ENCODE measurements at regions not wholly inside any gene's neighbourhood (a gene's known extent, or its start where the extent isn't known, plus 50 kb on each side); places are given as distances from the start of the nearest gene placed in this dataset.

- TF ChIP-seq, protein P1, sequence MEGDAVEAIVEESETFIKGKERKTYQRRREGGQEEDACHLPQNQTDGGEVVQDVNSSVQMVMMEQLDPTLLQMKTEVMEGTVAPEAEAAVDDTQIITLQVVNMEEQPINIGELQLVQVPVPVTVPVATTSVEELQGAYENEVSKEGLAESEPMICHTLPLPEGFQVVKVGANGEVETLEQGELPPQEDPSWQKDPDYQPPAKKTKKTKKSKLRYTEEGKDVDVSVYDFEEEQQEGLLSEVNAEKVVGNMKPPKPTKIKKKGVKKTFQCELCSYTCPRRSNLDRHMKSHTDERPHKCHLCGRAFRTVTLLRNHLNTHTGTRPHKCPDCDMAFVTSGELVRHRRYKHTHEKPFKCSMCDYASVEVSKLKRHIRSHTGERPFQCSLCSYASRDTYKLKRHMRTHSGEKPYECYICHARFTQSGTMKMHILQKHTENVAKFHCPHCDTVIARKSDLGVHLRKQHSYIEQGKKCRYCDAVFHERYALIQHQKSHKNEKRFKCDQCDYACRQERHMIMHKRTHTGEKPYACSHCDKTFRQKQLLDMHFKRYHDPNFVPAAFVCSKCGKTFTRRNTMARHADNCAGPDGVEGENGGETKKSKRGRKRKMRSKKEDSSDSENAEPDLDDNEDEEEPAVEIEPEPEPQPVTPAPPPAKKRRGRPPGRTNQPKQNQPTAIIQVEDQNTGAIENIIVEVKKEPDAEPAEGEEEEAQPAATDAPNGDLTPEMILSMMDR (IDR thresholded peaks at IDR 0.05): no peak
- no peaks in the 10 kb centered on the region for H3K36me3 ChIP-seq
- no peaks in the 10 kb centered on the region for H3K27me3 ChIP-seq
- intact Hi-C loops (cut with DNase I): no loop called here
- FAIRE-seq: no peak
- no peaks in the 10 kb centered on the region for H3K4me1 ChIP-seq
- ATAC-seq: no peak
- no peaks in the 10 kb centered on the region for H3K9me3 ChIP-seq
- H3K4me3 ChIP-seq: no peak overlapping the region
- WGBS, 2 donors: 35 to 62% methylated on average over 6 of the region's 6 CpGs
- H3K27ac ChIP-seq: no peak overlapping the region
- no peak for DNase-seq
These were observed 81.6 kb upstream of the PITX1 start for GRCh38 chr5:135115591-135115990.

GRCh38 chr5:135114759-135115158, 80.7 kb upstream of the PITX1 start:
- FAIRE-seq (no peak), ATAC-seq (no peak), DNase-seq (no peak)
- no peaks in the 10 kb centered on the region for H3K9me3 ChIP-seq
- no peaks in the 10 kb centered on the region for H3K27me3 ChIP-seq
- TF ChIP-seq, protein P1 (IDR thresholded peaks at IDR 0.05): no peak
- no peak overlapping the region for H3K27ac ChIP-seq
- H3K4me3 ChIP-seq: no peak overlapping the region
- WGBS, 2 donors: 74 to 84% methylated on average over 2 of the region's 2 CpGs
- no peaks in the 10 kb centered on the region for H3K36me3 ChIP-seq
- H3K4me1 ChIP-seq: no peaks in the 10 kb centered on the region
- intact Hi-C loops (cut with DNase I): no loop called here

DNA sequence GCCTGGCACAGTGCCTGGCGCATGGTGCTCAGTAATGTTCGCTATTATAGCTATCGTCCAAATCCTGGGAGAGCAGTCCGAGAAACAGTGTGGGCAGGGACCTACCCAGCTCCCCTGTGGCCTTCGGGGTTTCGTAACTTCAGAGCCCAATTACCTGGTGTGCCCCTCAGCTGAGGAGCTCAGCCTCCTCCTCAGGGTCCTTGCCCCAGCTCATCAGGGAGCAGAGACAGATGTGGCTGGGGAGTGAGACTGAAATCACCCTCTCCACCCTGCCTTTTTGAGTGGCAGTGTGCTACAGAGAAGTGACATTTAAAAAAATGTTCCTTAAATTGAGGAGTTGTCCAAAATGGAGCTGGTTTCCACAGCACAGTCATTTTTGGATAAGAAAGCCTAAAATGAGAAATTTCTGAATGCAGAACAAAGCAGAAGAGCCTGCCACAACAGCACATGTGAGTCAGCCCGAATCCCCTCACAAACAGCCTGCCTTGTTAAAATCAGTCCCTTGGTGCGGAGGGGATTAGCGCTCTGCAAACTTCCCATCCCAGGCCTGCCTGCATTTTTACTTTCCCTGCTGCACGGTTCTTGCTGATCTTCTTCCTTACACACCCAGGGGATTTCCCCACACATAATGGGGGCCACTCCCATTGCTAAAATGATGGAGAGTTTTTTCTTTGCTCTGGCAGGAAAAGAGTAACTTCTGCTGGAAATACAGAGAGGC, 78.1 kb upstream of the PITX1 start:
- intact Hi-C loops (cut with DNase I): no loop called here
- 69 to 74% methylated on average over 10 of the region's 10 CpGs for WGBS, 2 donors
- Histone ChIP-seq H3K4me1 (no peaks in the 10 kb centered on the region), H3K36me3 (no peaks in the 10 kb centered on the region), H3K27me3 (no peaks in the 10 kb centered on the region), H3K27ac (no peak overlapping the region), H3K4me3 (no peak overlapping the region), H3K9me3 (no peaks in the 10 kb centered on the region)
- DNase-seq (peak in 1 of 6 donors; percentile 32), FAIRE-seq (no peak), ATAC-seq (no peak)
- TF ChIP-seq, protein P1 (IDR thresholded peaks at IDR 0.05): no peak

- no peak overlapping the region for H3K4me3 ChIP-seq
- no peaks in the 10 kb centered on the region for H3K36me3 ChIP-seq
- TF ChIP-seq, protein P1 (IDR thresholded peaks at IDR 0.05): no peak
- 66 to 67% methylated on average over 10 to 11 of the region's 11 CpGs for WGBS, 2 donors
- no peak overlapping the region for H3K27ac ChIP-seq
- intact Hi-C loops (cut with DNase I): no loop called here
- FAIRE-seq (no peak), DNase-seq (peak in 1 of 6 donors; percentile 33), ATAC-seq (peak in 1 of 4 donors; percentile 41)
- no peaks in the 10 kb centered on the region for H3K4me1 ChIP-seq
- H3K9me3 ChIP-seq: no peaks in the 10 kb centered on the region
- H3K27me3 ChIP-seq: no peaks in the 10 kb centered on the region
These were observed 77.0 kb upstream of the PITX1 start for GRCh38 chr5:135110785-135111596.

DNA sequence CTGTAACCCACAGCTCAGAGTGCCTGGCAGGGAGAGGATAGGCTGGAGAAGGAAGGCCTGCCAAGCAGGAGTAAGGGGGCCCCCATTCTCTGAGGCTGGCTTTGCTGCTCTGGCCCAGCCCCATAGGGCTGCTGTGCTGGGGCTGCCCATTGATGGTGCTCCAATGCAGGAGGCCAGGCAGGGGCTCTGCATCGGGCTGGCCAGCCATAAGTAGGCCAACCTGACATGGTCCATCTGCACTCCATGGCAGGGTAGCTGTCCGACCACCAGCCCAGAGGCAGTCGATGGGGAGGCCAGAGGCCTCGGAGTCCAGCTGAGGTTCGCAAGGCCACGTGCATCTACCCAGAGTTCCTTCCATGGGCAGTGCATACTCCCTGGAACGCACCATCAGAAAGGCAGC, 75.0 kb upstream of the PITX1 start:
- FAIRE-seq (no peak), ATAC-seq (no peak), DNase-seq (peak in 1 of 6 donors; percentile 41)
- TF ChIP-seq, protein P1 (IDR thresholded peaks at IDR 0.05): no peak
- H3K4me3 ChIP-seq: no peak overlapping the region
- H3K27me3 ChIP-seq: no peaks in the 10 kb centered on the region
- no peaks in the 10 kb centered on the region for H3K4me1 ChIP-seq
- H3K27ac ChIP-seq: no peak overlapping the region
- no peaks in the 10 kb centered on the region for H3K36me3 ChIP-seq
- no peaks in the 10 kb centered on the region for H3K9me3 ChIP-seq
- intact Hi-C loops (cut with DNase I): no loop called here
- 85 to 92% methylated on average over 7 of the region's 7 CpGs for WGBS, 2 donors

Measured in pancreas (tissue), 10 donors.